Stimulated activated naive CD4-positive, alpha-beta T cell treated with Interleukin-2 at 50 U/mL for 16 hours (primary cell): ENCODE measurements at regions not wholly inside any gene's neighbourhood (a gene's known extent, or its start where the extent isn't known, plus 50 kb on each side); places are given as distances from the start of the nearest gene placed in this dataset.
"Not testable (repeated sequence)": the region's sequence is repeated elsewhere in the genome, so short reads cannot be mapped to it uniquely, and the experiment has no call there.

Source experiments
- DNase-seq: peaks from one replicate; lab custom pipeline; 2025; lab: John Stamatoyannopoulos, UW

- no peak for DNase-seq
Measured at GRCh38 chr7:34390103-34390502, 267.9 kb upstream of the NPSR1 start.

GRCh38 chr7:34392972-34393371 lies 265.0 kb upstream of the NPSR1 start:
- DNase-seq = no peak

- no peak for DNase-seq
Measured at GRCh38 chr7:34396437-34397064, 261.5 kb upstream of the NPSR1 start.

GRCh38 chr7:34401776-34402175 lies 256.2 kb upstream of the NPSR1 start:
- no peak for DNase-seq

GRCh38 chr7:34406848-34407530 lies 251.0 kb upstream of the NPSR1 start:
- DNase-seq = no peak

GRCh38 chr7:34407586-34407985 lies 250.4 kb upstream of the NPSR1 start:
- DNase-seq = no peak

GRCh38 chr7:34417781-34418180 lies 240.2 kb upstream of the NPSR1 start:
- no peak for DNase-seq

GRCh38 chr7:34421526-34421925 lies 236.5 kb upstream of the NPSR1 start:
- no peak for DNase-seq

GRCh38 chr7:34425194-34425593 lies 232.8 kb upstream of the NPSR1 start:
- no peak for DNase-seq

GRCh38 chr7:34425631-34426384 lies 232.2 kb upstream of the NPSR1 start:
- DNase-seq = no peak

GRCh38 chr7:34430456-34430855 lies 227.6 kb upstream of the NPSR1 start:
- DNase-seq = no peak

- no peak for DNase-seq
Measured at GRCh38 chr7:34438436-34438835, 219.6 kb upstream of the NPSR1 start.

- DNase-seq = no peak
Measured at GRCh38 chr7:34445653-34446052, 212.4 kb upstream of the NPSR1 start.

- DNase-seq = not testable (repeated sequence)
Measured at GRCh38 chr7:34448531-34448930, 209.5 kb upstream of the NPSR1 start.

- no peak for DNase-seq
Measured at GRCh38 chr7:34449765-34450164, 208.3 kb upstream of the NPSR1 start.

- DNase-seq = no peak
Measured at GRCh38 chr7:34451183-34451582, 206.8 kb upstream of the NPSR1 start.

- no peak for DNase-seq
Measured at GRCh38 chr7:34451923-34452322, 206.1 kb upstream of the NPSR1 start.

- no peak for DNase-seq
Measured at GRCh38 chr7:34452363-34452762, 205.7 kb upstream of the NPSR1 start.

GRCh38 chr7:34453150-34453549 lies 204.9 kb upstream of the NPSR1 start:
- DNase-seq = no peak

GRCh38 chr7:34454381-34454780 lies 203.6 kb upstream of the NPSR1 start:
- DNase-seq = no peak

GRCh38 chr7:34457329-34457728 lies 200.7 kb upstream of the NPSR1 start:
- no peak for DNase-seq

GRCh38 chr7:34463830-34464229 lies 194.2 kb upstream of the NPSR1 start:
- DNase-seq = no peak

GRCh38 chr7:34471844-34472243 lies 186.2 kb upstream of the NPSR1 start:
- no peak for DNase-seq
